ENCODE measurements at regions not wholly inside any gene's neighbourhood (a gene's known extent, or its start where the extent isn't known, plus 50 kb on each side); places are given as distances from the start of the nearest gene placed in this dataset.
A peak's percentile ranks its signal among the peaks of the same experiment; 100 is the strongest.

DNA sequence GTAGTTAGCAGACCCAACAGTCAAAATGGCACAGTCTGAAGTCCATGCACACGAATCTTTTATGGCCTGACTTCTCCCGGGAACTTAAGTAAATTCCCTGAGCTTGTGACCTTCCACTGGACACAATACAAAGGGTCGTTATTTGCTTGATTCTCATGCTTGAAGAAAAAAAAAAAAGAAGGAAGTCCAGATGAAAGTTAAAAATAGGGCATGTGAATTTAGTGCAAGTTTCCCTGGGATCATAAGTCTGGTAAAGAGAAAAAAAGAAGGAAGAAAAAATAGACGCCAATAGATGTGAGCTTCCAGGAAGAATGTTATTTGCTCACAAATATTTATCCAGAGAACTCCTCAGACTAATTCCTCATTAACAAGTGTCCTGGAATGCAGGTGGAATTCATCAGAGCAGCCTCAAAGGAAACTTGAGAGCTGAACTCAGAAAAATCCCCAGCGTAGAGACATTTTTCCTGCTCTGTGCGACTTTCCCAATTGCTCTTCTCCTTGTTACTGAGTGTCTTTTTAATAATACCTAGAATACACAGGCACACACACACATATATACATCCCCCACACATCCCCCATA is 616.3 kb downstream of the EBF1 start:
- no peaks in the 10 kb centered on the region for H3K27me3 ChIP-seq
- H3K4me1 ChIP-seq = peaks cover 31 to 32% of the 10 kb centered on the region in 2 donors
- H3K27ac ChIP-seq = peak overlapping the region in 1 of 3 donors; percentile 34
- no peak for DNase-seq
- intact Hi-C loops (cut with DNase I) = no loop called here
- H3K36me3 ChIP-seq = no peaks in the 10 kb centered on the region
- H3K9me3 ChIP-seq = no peaks in the 10 kb centered on the region
- no peak overlapping the region for H3K4me3 ChIP-seq (replicated peaks in 1 of 3)
- TF ChIP-seq POLR2A (IDR thresholded peaks at IDR 0.05) = no peak
- TF ChIP-seq, protein P1, sequence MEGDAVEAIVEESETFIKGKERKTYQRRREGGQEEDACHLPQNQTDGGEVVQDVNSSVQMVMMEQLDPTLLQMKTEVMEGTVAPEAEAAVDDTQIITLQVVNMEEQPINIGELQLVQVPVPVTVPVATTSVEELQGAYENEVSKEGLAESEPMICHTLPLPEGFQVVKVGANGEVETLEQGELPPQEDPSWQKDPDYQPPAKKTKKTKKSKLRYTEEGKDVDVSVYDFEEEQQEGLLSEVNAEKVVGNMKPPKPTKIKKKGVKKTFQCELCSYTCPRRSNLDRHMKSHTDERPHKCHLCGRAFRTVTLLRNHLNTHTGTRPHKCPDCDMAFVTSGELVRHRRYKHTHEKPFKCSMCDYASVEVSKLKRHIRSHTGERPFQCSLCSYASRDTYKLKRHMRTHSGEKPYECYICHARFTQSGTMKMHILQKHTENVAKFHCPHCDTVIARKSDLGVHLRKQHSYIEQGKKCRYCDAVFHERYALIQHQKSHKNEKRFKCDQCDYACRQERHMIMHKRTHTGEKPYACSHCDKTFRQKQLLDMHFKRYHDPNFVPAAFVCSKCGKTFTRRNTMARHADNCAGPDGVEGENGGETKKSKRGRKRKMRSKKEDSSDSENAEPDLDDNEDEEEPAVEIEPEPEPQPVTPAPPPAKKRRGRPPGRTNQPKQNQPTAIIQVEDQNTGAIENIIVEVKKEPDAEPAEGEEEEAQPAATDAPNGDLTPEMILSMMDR (IDR thresholded peaks at IDR 0.05) = no peak
- WGBS, 2 donors = 39 to 54% methylated on average over 6 of the region's 6 CpGs

DNA sequence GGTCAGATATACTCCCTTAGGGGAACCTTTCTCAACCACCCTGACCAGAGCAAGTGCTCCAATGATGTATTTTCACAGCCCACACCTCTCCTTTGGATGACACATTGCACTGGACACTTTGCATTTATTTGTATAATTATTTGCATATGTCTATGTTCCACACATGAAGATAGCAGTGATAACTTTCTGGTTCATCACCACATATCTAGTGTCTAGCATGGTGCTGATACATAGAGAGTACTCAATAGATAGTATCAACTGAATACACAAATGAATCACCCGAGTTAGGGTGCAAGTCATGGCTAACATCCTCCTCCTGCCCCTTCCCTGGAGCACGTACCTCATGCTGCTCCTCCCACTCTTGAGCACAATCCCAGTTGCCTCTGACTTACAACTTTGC is 617.6 kb downstream of the EBF1 start:
- Histone ChIP-seq H3K9me3 (no peaks in the 10 kb centered on the region), H3K27me3 (no peaks in the 10 kb centered on the region), H3K36me3 (no peaks in the 10 kb centered on the region), H3K4me3 (replicated peaks in 1 of 3) (no peak overlapping the region), H3K4me1 (peaks cover 21% of the 10 kb centered on the region in 2 donors), H3K27ac (no peak overlapping the region)
- no peak for TF ChIP-seq POLR2A (IDR thresholded peaks at IDR 0.05)
- TF ChIP-seq, protein P1 (IDR thresholded peaks at IDR 0.05) = no peak
- DNase-seq = no peak
- intact Hi-C loops (cut with DNase I) = no loop called here
- WGBS, 2 donors = 86 to 88% methylated on average over 1 to 2 of the region's 2 CpGs

DNA sequence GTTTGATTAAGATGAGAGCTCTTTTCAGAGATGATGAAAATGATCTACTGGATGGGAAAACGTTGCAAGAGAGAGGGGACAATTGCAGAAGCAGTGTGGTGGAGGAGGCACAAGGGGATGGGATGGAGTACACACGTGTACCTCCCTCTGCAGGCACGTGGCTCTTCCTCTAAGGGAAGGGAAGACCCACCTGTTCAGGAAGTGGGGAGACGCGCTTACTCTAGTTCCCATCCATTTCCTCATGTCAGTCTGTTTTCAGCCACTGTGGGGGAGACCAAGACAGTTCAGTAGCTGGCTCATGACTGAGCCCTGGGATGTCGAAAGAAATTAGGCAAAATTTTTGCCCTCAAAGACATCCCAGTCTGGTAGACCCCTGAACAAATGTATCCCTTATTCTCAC is 619.2 kb upstream of the CLINT1 start:
- intact Hi-C loops (cut with DNase I) = no loop called here
- 72 to 77% methylated on average over 6 of the region's 6 CpGs for WGBS, 2 donors

DNA sequence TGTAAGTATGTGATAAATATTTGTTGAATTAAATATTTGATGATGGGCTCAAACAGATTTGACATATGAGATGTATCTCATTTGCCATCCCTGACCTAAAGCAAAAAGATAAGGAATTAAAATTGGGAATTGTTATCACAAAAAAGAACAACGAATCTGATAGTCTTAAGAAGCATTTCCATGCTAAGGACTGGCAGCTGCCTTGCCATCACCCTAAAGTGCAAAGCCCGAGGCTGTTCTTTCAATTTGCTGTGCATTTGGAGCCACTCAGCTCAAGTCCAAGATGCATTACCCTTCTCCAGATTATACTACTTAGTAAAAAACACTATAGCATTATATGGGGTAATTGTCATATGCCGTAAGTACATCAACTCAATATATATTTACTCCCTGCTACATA is 618.3 kb upstream of the CLINT1 start:
- TF ChIP-seq, protein P1 (IDR thresholded peaks at IDR 0.05) = no peak
- TF ChIP-seq POLR2A (IDR thresholded peaks at IDR 0.05) = no peak
- 90% methylated on average over 3 of the region's 3 CpGs for WGBS, 2 donors
- Histone ChIP-seq H3K4me1 (no peaks in the 10 kb centered on the region), H3K4me3 (replicated peaks in 1 of 3) (no peak overlapping the region), H3K27ac (no peak overlapping the region), H3K9me3 (no peaks in the 10 kb centered on the region), H3K27me3 (no peaks in the 10 kb centered on the region), H3K36me3 (no peaks in the 10 kb centered on the region)
- no peak for DNase-seq
- intact Hi-C loops (cut with DNase I) = no loop called here

More for the DNA sequence above, 619.2 kb upstream of the CLINT1 start:
- no peaks in the 10 kb centered on the region for H3K36me3 ChIP-seq
- no peak overlapping the region for H3K4me3 ChIP-seq (replicated peaks in 1 of 3)
- H3K9me3 ChIP-seq = no peaks in the 10 kb centered on the region
- H3K27ac ChIP-seq = no peak overlapping the region
- no peaks in the 10 kb centered on the region for H3K27me3 ChIP-seq
- peaks cover 0 to under 1% of the 10 kb centered on the region in 2 donors for H3K4me1 ChIP-seq
- TF ChIP-seq, protein P1 (IDR thresholded peaks at IDR 0.05) = no peak
- TF ChIP-seq POLR2A (IDR thresholded peaks at IDR 0.05) = no peak
- no peak for DNase-seq

DNA sequence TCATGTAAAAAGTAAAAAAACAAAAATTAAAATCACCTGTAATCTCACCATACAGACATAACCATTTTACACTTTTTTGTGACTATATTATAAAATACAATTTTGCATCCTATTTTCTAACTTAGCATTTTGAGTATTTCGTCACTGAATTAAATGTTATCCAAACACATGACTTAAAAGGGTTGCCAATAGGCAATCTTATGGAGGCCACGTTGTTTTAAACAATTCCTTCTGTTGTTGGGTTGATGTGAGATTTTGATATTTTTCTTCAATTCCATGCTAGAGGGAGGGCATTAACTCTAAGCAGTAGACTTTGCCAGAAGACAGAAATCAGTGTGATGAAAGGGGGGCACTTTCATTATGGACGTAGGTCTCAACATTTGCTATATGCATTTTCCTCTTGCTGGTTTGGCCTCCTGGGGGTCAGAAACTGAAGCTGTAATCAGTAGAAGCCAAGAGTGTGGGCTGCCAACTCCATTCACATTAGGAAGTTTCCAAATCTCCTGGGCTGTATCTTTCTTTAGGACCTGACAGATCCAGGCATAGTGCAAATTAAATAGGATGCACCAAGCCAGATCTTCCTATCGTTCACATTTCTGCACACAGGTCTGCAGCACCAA is 614.2 kb upstream of the CLINT1 start:
- H3K36me3 ChIP-seq = no peaks in the 10 kb centered on the region
- H3K9me3 ChIP-seq = no peaks in the 10 kb centered on the region
- H3K27me3 ChIP-seq = no peaks in the 10 kb centered on the region
- 75 to 81% methylated on average over 4 of the region's 4 CpGs for WGBS, 2 donors
- no peak overlapping the region for H3K27ac ChIP-seq
- intact Hi-C loops (cut with DNase I) = no loop called here
- DNase-seq = no peak
- H3K4me1 ChIP-seq = peaks cover 11 to 16% of the 10 kb centered on the region in 2 donors
- TF ChIP-seq POLR2A (IDR thresholded peaks at IDR 0.05) = no peak
- TF ChIP-seq, protein P1 (IDR thresholded peaks at IDR 0.05) = no peak
- H3K4me3 ChIP-seq (replicated peaks in 1 of 3) = no peak overlapping the region

Data from thyroid gland (tissue), 4 donors.